ENCODE measurements at regions not wholly inside any gene's neighbourhood (a gene's known extent, or its start where the extent isn't known, plus 50 kb on each side); places are given as distances from the start of the nearest gene placed in this dataset.
"Not testable (repeated sequence)": the region's sequence is repeated elsewhere in the genome, so short reads cannot be mapped to it uniquely, and the experiment has no call there.

- DNase-seq (ENCODE audit: low spot score), result no peak
Observed at GRCh38 chr10:8344756-8345155, 290.3 kb downstream of the GATA3 start.

- DNase-seq (ENCODE audit: low spot score), result no peak
Observed at GRCh38 chr10:8346861-8347260, 292.4 kb downstream of the GATA3 start.

GRCh38 chr10:8347614-8348013, 293.1 kb downstream of the GATA3 start:
- not testable (repeated sequence) for DNase-seq (ENCODE audit: low spot score)

- no peak for DNase-seq (ENCODE audit: low spot score)
Observed at GRCh38 chr10:8349610-8350249, 295.2 kb downstream of the GATA3 start.

GRCh38 chr10:8350250-8350967, 295.9 kb downstream of the GATA3 start:
- no peak for DNase-seq (ENCODE audit: low spot score)

- DNase-seq (ENCODE audit: low spot score), result no peak
Observed at GRCh38 chr10:8352171-8353075, 297.9 kb downstream of the GATA3 start.

GRCh38 chr10:8356283-8356682, 301.8 kb downstream of the GATA3 start:
- DNase-seq (ENCODE audit: low spot score), result no peak

- no peak for DNase-seq (ENCODE audit: low spot score)
Observed at GRCh38 chr10:8359467-8359866, 305.0 kb downstream of the GATA3 start.

GRCh38 chr10:8360365-8360764, 305.9 kb downstream of the GATA3 start:
- DNase-seq (ENCODE audit: low spot score), result no peak

- no peak for DNase-seq (ENCODE audit: low spot score)
Observed at GRCh38 chr10:8360814-8361509, 306.5 kb downstream of the GATA3 start.

- no peak for DNase-seq (ENCODE audit: low spot score)
Observed at GRCh38 chr10:8361510-8361844, 307.0 kb downstream of the GATA3 start.

- no peak for DNase-seq (ENCODE audit: low spot score)
Observed at GRCh38 chr10:8365935-8366911, 311.7 kb downstream of the GATA3 start.

GRCh38 chr10:8367672-8368411, 313.4 kb downstream of the GATA3 start:
- DNase-seq (ENCODE audit: low spot score), result not testable (repeated sequence)

- no peak for DNase-seq (ENCODE audit: low spot score)
Observed at GRCh38 chr10:8369666-8370065, 315.2 kb downstream of the GATA3 start.

- DNase-seq (ENCODE audit: low spot score), result no peak
Observed at GRCh38 chr10:8374334-8374733, 319.8 kb downstream of the GATA3 start.

GRCh38 chr10:8375137-8375536, 320.6 kb downstream of the GATA3 start:
- no peak for DNase-seq (ENCODE audit: low spot score)

GRCh38 chr10:8378198-8378983, 323.9 kb downstream of the GATA3 start:
- no peak for DNase-seq (ENCODE audit: low spot score)

GRCh38 chr10:8379906-8380832, 325.7 kb downstream of the GATA3 start:
- DNase-seq (ENCODE audit: low spot score), result no peak

All from NAMALWA (cell line).